Heart right ventricle (tissue), 16 donors: ENCODE measurements at regions not wholly inside any gene's neighbourhood (a gene's known extent, or its start where the extent isn't known, plus 50 kb on each side); places are given as distances from the start of the nearest gene placed in this dataset.

Experiments used
- ATAC-seq, 8 donors: fragments of 200-7000 bp; cut with Tn5 transposase; one replicate each; pipeline ENCODE4 v1.9.1; 2020; ENCODE audit warnings: mild to moderate bottlenecking in 8 of 8, moderate library complexity in 8 of 8, moderate number of reproducible peaks in 1 of 8
- DNase-seq, 2 donors: peaks; one replicate each; pipeline ENCODE4 v3.0.0-alpha.2; 2020
- H3K27ac ChIP-seq, 10 donors: fragments of 200-600 bp; sonication (generic) in 2 of 10; one replicate each; pipeline versions ENCODE4 v1.5.0 to v1.8.0; 2020 to 2022; ENCODE audit warnings: mild to moderate bottlenecking in 3 of 10
- H3K27me3 ChIP-seq, 7 donors: fragments of 200-600 bp; one replicate each; pipeline ENCODE4 v1.8.0; 2021 to 2022; ENCODE audit warnings: mild to moderate bottlenecking in 2 of 7
- H3K36me3 ChIP-seq, 9 donors: fragments of 200-600 bp; sonication (generic) in 1 of 9; one replicate each; pipeline versions ENCODE4 v1.5.0 to v1.8.0; 2020 to 2022; ENCODE audit warnings: mild to moderate bottlenecking in 2 of 9
- H3K4me1 ChIP-seq, 9 donors: fragments of 200-600 bp; sonication (generic) in 1 of 9; one replicate each; pipeline versions ENCODE4 v1.5.0 to v1.8.0; 2020 to 2022; ENCODE audit warnings: mild to moderate bottlenecking in 4 of 9
- H3K4me3 ChIP-seq, 10 donors: fragments of 200-600 bp; sonication (generic) in 2 of 10; one replicate each; pipeline versions ENCODE4 v1.5.0 to v1.8.0; 2020 to 2022; ENCODE audit warnings: mild to moderate bottlenecking in 7 of 10, moderate library complexity in 2 of 10
- H3K9me3 ChIP-seq, 11 donors: fragments of 200-600 bp in 10 of 11; sonication (generic) in 2 of 11; one replicate each; pipeline versions ENCODE4 v1.5.0 to v1.8.0; 2013 to 2022; ENCODE audit warnings: mild to moderate bottlenecking in 2 of 11, control low read depth in 1 of 11, moderate library complexity in 1 of 11
- WGBS, 2 donors: extraction: QIAGEN DNeasy Blood & Tissue Kit; methylation state at CpG; one replicate each; pipeline ENCODE4 v1.1.7; 2013; ENCODE audit warnings: inconsistent platforms in 1 of 2; 5-methylcytosine and 5-hydroxymethylcytosine counted together
- intact Hi-C, 10 donors: fragments of 100-400 bp; cut with DNase I; formaldehyde crosslinking; loops; one replicate each; pipeline versions ENCODE4 v1.11.1 to v1.14.2; 2022
- TF ChIP-seq, protein P1 (sequence below), 9 donors: fragments of 200-600 bp; sonication (generic) in 2 of 9; IDR thresholded peaks; one replicate each; pipeline versions ENCODE4 v1.5.0 to v1.8.0; 2021 to 2022; ENCODE audit warnings: antibody characterized with exemption in 9 of 9, mild to moderate bottlenecking in 5 of 9, moderate library complexity in 1 of 9
- donor health status: Arrhythmogenic right ventricular cardiomyopathy.
- donor health status: ischemic (EF 13 %, LVEDD 7.1; RV severe dilation, severe dysfunction).
- donor health status: healthy with polysubstance abuse.
- donor health status: DM: no; HTN: yes; CAD: no.
- donor health status: DM: no; HTN: no; CAD: no.
- donor health status: ischemic (EF 25% LVEDD 6.9; RV normal size, moderate dysfunction).
- donor health status: ischemic (EF 25% LVEDD 5.7; RV mildly dilated, moderate dysfunction).
- donor health status: healthy.
- donor health status: DM: yes; HTN: yes; CAD: no.
- donor health status: Ischemic cardiomyopathy.
- donor health status: ischemic (EF 35%, LVEDD 5.7; RV mildly dilated, moderate dysfunction).
- donor health status: nonischemic (EF 11% LVEDD 7.7; RV severe dilation, severe dysfunction).
- donor health status: DM: yes; HTN: yes; CAD: no.
- donor health status: PGD.
- donor health status: ischemic (EF 29% LVEDD 5.4; RV normal size, mild dysfunction).
- donor health status: nonischemic (EF 23%, LVEDD 6.1; RV moderate dilation, normal function).

DNA sequence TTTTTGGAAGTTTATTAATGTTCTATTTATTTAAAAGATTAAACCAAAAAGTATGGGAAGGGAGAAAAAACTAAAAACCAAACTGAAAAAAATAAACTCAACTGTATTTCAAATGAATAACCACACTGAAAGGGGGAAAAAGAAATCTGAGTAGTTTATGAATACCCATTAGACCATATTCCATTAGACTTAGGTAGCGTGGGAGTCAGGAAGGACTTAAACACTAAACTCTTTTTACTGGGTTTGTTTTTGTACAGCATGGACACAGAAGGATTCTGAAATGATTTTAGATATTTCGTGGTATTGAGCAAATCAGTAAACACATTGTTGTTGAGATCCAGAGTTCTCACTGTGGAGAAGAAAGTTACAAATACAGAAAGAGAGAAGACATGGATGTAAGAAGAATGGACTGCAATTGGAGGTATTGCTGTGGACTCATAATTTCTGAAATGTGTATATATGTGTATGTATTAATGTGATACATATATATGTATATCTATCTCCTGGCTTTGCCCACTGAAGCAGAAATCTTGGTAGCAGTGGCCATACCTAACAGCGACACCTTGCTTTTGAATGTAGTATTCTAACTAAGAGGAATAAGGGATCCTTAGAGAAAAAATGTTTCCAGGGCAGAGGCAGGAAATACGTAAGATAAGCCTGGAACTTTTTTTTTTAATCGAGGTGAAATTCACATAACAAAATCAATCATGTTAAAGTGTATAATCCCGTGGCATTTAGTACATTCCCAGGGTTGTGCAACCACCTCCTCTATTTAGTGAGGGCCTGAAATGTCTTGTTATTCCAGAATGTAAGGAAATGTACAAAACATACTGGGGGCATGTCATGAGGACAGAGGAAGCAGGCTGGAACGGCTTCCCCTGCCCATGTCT, 228.8 kb downstream of the SMARCA2 start:
- H3K4me3 ChIP-seq, result no peak overlapping the region
- peaks cover 0 to 23% (median 14%) of the 10 kb centered on the region in 9 donors for H3K4me1 ChIP-seq
- no peaks in the 10 kb centered on the region for H3K27me3 ChIP-seq
- DNase-seq, result no peak
- WGBS, 2 donors, result 49 to 65% methylated on average over 7 of the region's 7 CpGs
- ATAC-seq, result no peak
- H3K36me3 ChIP-seq, result no peaks in the 10 kb centered on the region
- intact Hi-C loops, result loop anchor here in 3 of 10 donors (5.0 to 10.0 kb wide), 4 partner anchors 87 to 481 kb away; partner anchors contain the start of genes SMARCA2 (in 1 of the 3) and VLDLR (in 1 of the 3)
- H3K9me3 ChIP-seq, result peaks cover 0 to 14% (median 8%) of the 10 kb centered on the region in 11 donors
- H3K27ac ChIP-seq, result no peak overlapping the region
- TF ChIP-seq, protein P1, sequence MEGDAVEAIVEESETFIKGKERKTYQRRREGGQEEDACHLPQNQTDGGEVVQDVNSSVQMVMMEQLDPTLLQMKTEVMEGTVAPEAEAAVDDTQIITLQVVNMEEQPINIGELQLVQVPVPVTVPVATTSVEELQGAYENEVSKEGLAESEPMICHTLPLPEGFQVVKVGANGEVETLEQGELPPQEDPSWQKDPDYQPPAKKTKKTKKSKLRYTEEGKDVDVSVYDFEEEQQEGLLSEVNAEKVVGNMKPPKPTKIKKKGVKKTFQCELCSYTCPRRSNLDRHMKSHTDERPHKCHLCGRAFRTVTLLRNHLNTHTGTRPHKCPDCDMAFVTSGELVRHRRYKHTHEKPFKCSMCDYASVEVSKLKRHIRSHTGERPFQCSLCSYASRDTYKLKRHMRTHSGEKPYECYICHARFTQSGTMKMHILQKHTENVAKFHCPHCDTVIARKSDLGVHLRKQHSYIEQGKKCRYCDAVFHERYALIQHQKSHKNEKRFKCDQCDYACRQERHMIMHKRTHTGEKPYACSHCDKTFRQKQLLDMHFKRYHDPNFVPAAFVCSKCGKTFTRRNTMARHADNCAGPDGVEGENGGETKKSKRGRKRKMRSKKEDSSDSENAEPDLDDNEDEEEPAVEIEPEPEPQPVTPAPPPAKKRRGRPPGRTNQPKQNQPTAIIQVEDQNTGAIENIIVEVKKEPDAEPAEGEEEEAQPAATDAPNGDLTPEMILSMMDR (IDR thresholded peaks at IDR 0.05), result peak in 1 of 9 donors; percentile 9

DNA sequence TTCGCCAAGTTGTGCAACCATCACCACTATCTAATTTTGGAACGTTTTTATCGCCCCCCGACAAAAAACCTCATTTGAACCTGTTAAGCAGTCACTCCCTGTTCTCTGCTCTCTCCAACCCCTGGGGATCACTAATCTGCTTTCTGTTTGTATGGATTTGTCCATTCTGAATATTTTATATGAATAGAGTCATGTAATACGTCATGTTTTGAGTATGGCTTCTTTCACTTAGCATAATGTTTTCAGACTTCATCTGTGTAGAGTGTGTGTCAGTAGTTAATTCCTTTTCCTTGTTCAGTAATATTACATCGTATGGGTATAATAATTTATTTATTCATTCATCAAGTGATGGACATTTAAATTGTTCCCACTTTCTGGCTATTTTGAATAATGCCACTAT, 232.2 kb downstream of the SMARCA2 start:
- intact Hi-C loops, result loop anchor here in 2 of 10 donors (10.0 kb wide), 2 partner anchors 377 to 477 kb away; partner anchors contain the start of gene VLDLR (in 1 of the 2)

DNA sequence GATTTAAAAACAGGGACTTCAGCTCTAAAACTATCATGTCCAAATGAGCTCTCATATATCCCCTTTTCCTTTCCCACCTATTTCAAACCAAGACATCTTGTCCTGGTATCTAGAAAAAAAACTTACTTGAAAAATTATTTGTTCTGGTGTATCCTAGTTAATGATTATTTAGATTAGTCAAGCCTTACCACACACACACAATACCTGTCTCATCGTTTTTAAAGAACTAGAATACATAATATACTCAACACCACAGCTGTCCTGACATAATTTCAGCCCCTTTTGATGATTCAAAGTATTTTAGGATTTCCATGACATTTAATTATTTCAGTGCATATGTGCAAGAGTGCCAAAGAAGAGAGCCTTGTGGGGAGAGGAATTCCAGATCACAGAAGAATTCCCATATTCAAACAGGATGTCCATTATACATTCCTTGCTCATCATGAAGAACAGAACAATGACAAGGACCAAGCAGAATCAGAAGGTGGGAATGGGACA, 233.7 kb downstream of the SMARCA2 start:
- WGBS, 2 donors, result 86 to 95% methylated on average over 1 of the region's 1 CpG
- no peaks in the 10 kb centered on the region for H3K4me1 ChIP-seq
- H3K27ac ChIP-seq, result no peak overlapping the region
- H3K36me3 ChIP-seq, result no peaks in the 10 kb centered on the region
- no peaks in the 10 kb centered on the region for H3K27me3 ChIP-seq
- no peak overlapping the region for H3K4me3 ChIP-seq
- ATAC-seq, result no peak
- no peak for DNase-seq
- intact Hi-C loops, result loop anchor here in 2 of 10 donors (10.0 kb wide), 2 partner anchors 376 to 476 kb away; partner anchors contain the start of gene VLDLR (in 1 of the 2)
- TF ChIP-seq, protein P1 (IDR thresholded peaks at IDR 0.05), result no peak
- peaks cover 0 to 14% (median 8%) of the 10 kb centered on the region in 11 donors for H3K9me3 ChIP-seq

More for the DNA sequence above, 232.2 kb downstream of the SMARCA2 start:
- Histone ChIP-seq H3K4me1 (peaks cover 0 to 9% (median 5%) of the 10 kb centered on the region in 9 donors), H3K27me3 (no peaks in the 10 kb centered on the region), H3K36me3 (no peaks in the 10 kb centered on the region), H3K4me3 (no peak overlapping the region), H3K9me3 (peaks cover 0 to 14% (median 8%) of the 10 kb centered on the region in 11 donors), H3K27ac (no peak overlapping the region)
- ATAC-seq (no peak), DNase-seq (no peak)
- TF ChIP-seq, protein P1 (IDR thresholded peaks at IDR 0.05), result no peak
- WGBS, 2 donors, result 74 to 78% methylated on average over 6 of the region's 6 CpGs

DNA sequence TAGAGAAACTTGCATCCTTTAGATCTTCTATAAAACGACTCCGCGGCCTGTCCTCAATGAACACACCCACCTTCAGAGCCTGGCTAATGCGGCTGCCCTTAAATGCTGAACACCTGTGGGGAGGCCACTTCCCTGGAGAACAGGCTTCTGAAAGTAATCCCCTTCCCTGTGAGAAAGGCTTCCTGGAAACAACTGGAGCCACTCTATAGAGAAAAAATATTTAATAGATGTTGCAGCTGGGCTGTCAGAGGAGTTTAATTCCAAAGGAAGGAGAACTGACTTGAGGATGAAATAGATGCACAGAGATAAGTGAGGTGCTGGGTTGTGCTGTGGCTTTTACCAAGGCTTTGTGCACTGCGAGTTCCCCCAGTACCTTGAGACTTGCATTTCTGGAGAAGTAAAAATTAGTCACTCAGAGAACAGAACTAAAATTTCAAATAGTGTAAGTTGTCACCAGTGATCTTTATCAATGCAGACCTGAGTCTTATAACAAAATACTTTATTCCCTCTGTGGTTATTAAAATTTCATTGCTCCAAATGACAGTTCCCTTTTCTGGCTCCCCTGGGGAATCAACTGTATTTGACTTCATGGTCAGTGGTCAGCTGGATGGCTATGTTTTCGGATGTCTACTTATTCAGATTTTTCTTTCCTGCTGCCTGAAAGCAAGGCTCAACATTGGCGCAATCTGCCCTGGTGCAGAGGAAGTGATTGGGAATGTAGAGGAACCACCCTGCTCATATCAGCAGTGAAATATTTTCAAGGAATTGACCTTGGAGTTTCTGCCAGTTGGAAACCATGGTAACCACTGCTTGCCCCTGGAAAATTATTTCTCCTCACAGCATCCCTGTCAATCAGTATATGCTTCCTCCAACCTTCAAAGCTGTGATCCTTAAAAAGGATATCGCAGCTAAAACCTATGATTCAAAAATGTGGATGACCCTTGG, 238.8 kb downstream of the SMARCA2 start:
- DNase-seq (no peak), ATAC-seq (no peak)
- Histone ChIP-seq H3K4me1 (no peaks in the 10 kb centered on the region), H3K36me3 (no peaks in the 10 kb centered on the region), H3K4me3 (no peak overlapping the region), H3K27me3 (no peaks in the 10 kb centered on the region), H3K9me3 (no peaks in the 10 kb centered on the region), H3K27ac (no peak overlapping the region)
- TF ChIP-seq, protein P1 (IDR thresholded peaks at IDR 0.05), result no peak
- 61 to 65% methylated on average over 8 of the region's 8 CpGs for WGBS, 2 donors
- intact Hi-C loops, result no loop called here
